K562 (cell line): ENCODE measurements at regions not wholly inside any gene's neighbourhood (a gene's known extent, or its start where the extent isn't known, plus 50 kb on each side); places are given as distances from the start of the nearest gene placed in this dataset.

Source experiments
- ATAC-seq: fragments of 200-7000 bp; cut with Tn5 transposase; 3 replicates; pipeline ENCODE4 v1.9.1; 2020; ENCODE audit warnings: moderate library complexity
- BruUV-seq: library from RNA; stranded (reverse); fragments of 400-500 nt; replicated peaks from 2 replicates; lab custom pipeline; 2021; lab: Mats Ljungman, UMichigan
- CTCF ChIA-PET: fragments of 300-600 bp; formaldehyde crosslinking; extraction: SDS; loops from one replicate; lab custom pipeline; 2021; ENCODE audit warnings: low intra/inter-chr PET ratio; lab: Yijun Ruan, JAX
- POLR2A ChIA-PET: fragments of 300-600, 350-650 bp; sonication (Branson Sonifier 250); formaldehyde crosslinking; extraction: SDS; loops from one replicate; lab custom pipeline; 2021; ENCODE audit warnings: antibody characterized with exemption, inconsistent platforms; lab: Yijun Ruan, JAX
- DNase-seq, 4 experiments: peaks; one replicate each; pipeline versions ENCODE4 v3.0.0 to v3.0.0-alpha.2; 2011 to 2018; ENCODE audit warnings: low spot score in 3 of 4, mixed read lengths in 3 of 4; ENCODE audit errors: extremely low read depth in 1 of 4
- FAIRE-seq: peaks from 2 replicates; lab custom pipeline; 2011; peaks lifted over from hg19 to GRCh38; lab: Jason Lieb, UNC
- H2AFZ ChIP-seq: 2 replicates; pipeline ENCODE4 v1.6.0; 2011; ENCODE audit warnings: low read depth, low read length, control low read depth, inconsistent platforms
- H3K27ac ChIP-seq: fragments of 200-600 bp; 3 replicates; pipeline ENCODE4 v1.8.0; 2011; ENCODE audit warnings: low read depth, mild to moderate bottlenecking, control low read depth, inconsistent platforms, low read length, moderate library complexity, mixed read lengths; ENCODE audit errors: extremely low read depth
- H3K27me3 ChIP-seq, 2 experiments: fragments of 300-600 bp in 1 of 2; 2 replicates in 1 of 2; 3 replicates in 1 of 2; pipeline versions ENCODE4 v1.6.0 to v1.8.0; 2011; ENCODE audit warnings: inconsistent platforms in 2 of 2, low read length in 2 of 2, mild to moderate bottlenecking in 1 of 2, mixed read lengths in 1 of 2, moderate library complexity in 1 of 2; ENCODE audit not compliant: control insufficient read depth in 2 of 2, insufficient read depth in 2 of 2
- H3K36me3 ChIP-seq: fragments of 300-600 bp; 3 replicates; pipeline ENCODE4 v1.8.0; 2011; ENCODE audit warnings: mild to moderate bottlenecking, low read length, inconsistent platforms; ENCODE audit not compliant: control insufficient read depth, insufficient read depth
- H3K4me1 ChIP-seq, 2 experiments: fragments of 200-600 bp in 1 of 2; replicated peaks in 1 of 2; 2 replicates in 1 of 2; 3 replicates in 1 of 2; pipeline versions ENCODE4 v1.5.1 to v1.8.0; 2011; ENCODE audit warnings: inconsistent platforms in 2 of 2, low read length in 2 of 2, mild to moderate bottlenecking in 1 of 2, mixed read lengths in 1 of 2, moderate library complexity in 1 of 2; ENCODE audit not compliant: control insufficient read depth in 2 of 2, insufficient read depth in 2 of 2
- H3K4me2 ChIP-seq: 2 replicates; pipeline ENCODE4 v1.6.1; 2011; ENCODE audit warnings: low read length, control low read depth, inconsistent platforms, mixed read lengths; ENCODE audit not compliant: insufficient read depth
- H3K4me3 ChIP-seq: fragments of 200-600 bp; sonication (generic), shearing (Covaris generic); 2 replicates; pipeline ENCODE4 v1.5.1; 2016; ENCODE audit warnings: control low read depth, inconsistent platforms
- H3K79me2 ChIP-seq: fragments of 200-600 bp; 3 replicates; pipeline ENCODE4 v1.8.0; 2011; ENCODE audit warnings: low read length, inconsistent platforms; ENCODE audit not compliant: control insufficient read depth, insufficient read depth
- H3K9ac ChIP-seq, 2 experiments: 2 replicates each; pipeline versions ENCODE4 v1.6.0 to v1.6.1; 2011; ENCODE audit warnings: low read depth in 2 of 2, low read length in 2 of 2, control low read depth in 1 of 2, inconsistent platforms in 1 of 2, mild to moderate bottlenecking in 1 of 2, mixed read lengths in 1 of 2; ENCODE audit not compliant: insufficient read depth in 1 of 2
- H3K9me1 ChIP-seq: one replicate; pipeline ENCODE4 v1.6.0; 2011; ENCODE audit warnings: inconsistent platforms, mild to moderate bottlenecking, low read length, moderate library complexity; ENCODE audit not compliant: control insufficient read depth, insufficient read depth
- H3K9me3 ChIP-seq: replicated peaks from 2 replicates; pipeline ENCODE4 v1.5.1; 2011; ENCODE audit warnings: low read depth, low read length, inconsistent platforms; ENCODE audit not compliant: control insufficient read depth, insufficient read depth
- H4K20me1 ChIP-seq: replicated peaks from 2 replicates; pipeline ENCODE4 v1.6.1; 2011; ENCODE audit warnings: low read length, inconsistent platforms, mixed read lengths; ENCODE audit not compliant: control insufficient read depth, insufficient read depth
- ADNP ChIP-seq: fragments of 200-800 bp; sonication (Bioruptor generic); IDR thresholded peaks from 2 replicates; pipeline ENCODE4 v1.6.1; 2016; ENCODE audit warnings: missing genetic modification characterization, missing compliant biosample characterization
- BCL6 ChIP-seq: fragments of 250-450 bp; sonication (Bioruptor Pico); IDR thresholded peaks from 2 replicates; pipeline ENCODE4 v1.4.0; 2020
- DLX4 ChIP-seq: fragments of 250-450 bp; sonication (Bioruptor Pico); IDR thresholded peaks from 2 replicates; pipeline ENCODE4 v1.6.1; 2021; ENCODE audit warnings: mild to moderate bottlenecking
- ELF2 ChIP-seq: fragments of 250-450 bp; sonication (Bioruptor Pico); IDR thresholded peaks from 2 replicates; pipeline ENCODE4 v1.5.0; 2021; ENCODE audit warnings: mild to moderate bottlenecking
- FOXM1 ChIP-seq, 2 experiments: fragments of 450-650 bp in 1 of 2; sonication (generic) in 1 of 2; formaldehyde crosslinking in 1 of 2; IDR thresholded peaks; 2 replicates each; pipeline versions ENCODE4 v1.6.1 to v1.9.0; 2017 to 2022; ENCODE audit warnings: low read depth in 2 of 2, mild to moderate bottlenecking in 2 of 2, missing genetic modification reagents in 1 of 2, moderate library complexity in 1 of 2
- GATAD2A ChIP-seq: fragments of 450-650 bp; IDR thresholded peaks from 2 replicates; pipeline ENCODE4 v1.6.1; 2017
- NFIC ChIP-seq: fragments of 450-650 bp; IDR thresholded peaks from 2 replicates; pipeline ENCODE4 v1.6.1; 2017; ENCODE audit warnings: mild to moderate bottlenecking, inconsistent platforms
- SMARCE1 ChIP-seq: fragments of 450-650 bp; IDR thresholded peaks from 2 replicates; pipeline ENCODE4 v1.7.1; 2016; ENCODE audit warnings: mild to moderate bottlenecking
- TAF15 ChIP-seq: fragments of 200-400 bp; formaldehyde crosslinking; IDR thresholded peaks from 2 replicates; pipeline ENCODE4 v1.6.1; 2017; ENCODE audit warnings: mild to moderate bottlenecking, low read depth, low read length, moderate library complexity
- ZBTB40 ChIP-seq, 2 experiments: fragments of 450-650 bp in 1 of 2; sonication (generic) in 1 of 2; formaldehyde crosslinking in 1 of 2; IDR thresholded peaks; 2 replicates each; pipeline versions ENCODE4 v1.7.1 to v1.9.0; 2016 to 2022; ENCODE audit warnings: inconsistent platforms in 1 of 2, mild to moderate bottlenecking in 1 of 2, missing genetic modification reagents in 1 of 2
- ZNF639 ChIP-seq, 2 experiments: fragments of 200-800 bp in 1 of 2; sonication (Bioruptor generic) in 1 of 2; sonication (generic) in 1 of 2; formaldehyde crosslinking in 1 of 2; IDR thresholded peaks in 1 of 2; conservative IDR thresholded peaks in 1 of 2; 2 replicates each; pipeline versions ENCODE4 v1.5.0 to v1.6.1; 2016 to 2020; ENCODE audit warnings: missing compliant biosample characterization in 1 of 2, missing genetic modification characterization in 1 of 2, missing genetic modification reagents in 1 of 2
- WGBS: fragments of 100-300 bp; shearing (Covaris generic); methylation state at CpG from one replicate; pipeline ENCODE4 v1.1.6; 2016; ENCODE audit warnings: low coverage, mixed read lengths; ENCODE audit not compliant: insufficient coverage; ENCODE audit errors: missing lambda C conversion rate; 5-methylcytosine and 5-hydroxymethylcytosine counted together
- in situ Hi-C: fragments of 300-500 bp; cut with MboI; formaldehyde crosslinking; loops from 4 replicates; pipeline ENCODE4 v1.15.0; 2018; ENCODE audit warnings: inconsistent platforms, mixed read lengths
- intact Hi-C: fragments of 100-400 bp; cut with micrococcal nuclease; formaldehyde crosslinking; loops from 2 replicates; pipeline ENCODE4 v1.14.2; 2022

GRCh38 chr6:131476362-131476761, 96.7 kb upstream of the ARG1 start:
- Histone ChIP-seq H3K9me3 (no peaks in the 10 kb centered on the region), H3K9me1 (no peaks in the 10 kb centered on the region), H4K20me1 (no peaks in the 10 kb centered on the region), H3K27me3 (no peaks in the 10 kb centered on the region), H2AFZ (peak overlapping the region; percentile 69), H3K4me2 (no peak overlapping the region), H3K9ac (no peak overlapping the region), H3K79me2 (no peaks in the 10 kb centered on the region), H3K27ac (no peak overlapping the region), H3K36me3 (no peaks in the 10 kb centered on the region), H3K4me1 (peaks cover 0 to 5% of the 10 kb centered on the region in 2 experiments; a peak in 3 of 5 replicates), H3K4me3 (no peak overlapping the region)
- DNase-seq (peak in 1 of 4 experiments; percentile 12), FAIRE-seq (no peak), ATAC-seq (peak; percentile 56)
- in situ Hi-C loops, result no loop called here
- ChIA-PET POLR2A (no interaction called here), CTCF (no interaction called here)
- intact Hi-C loops, result no loop called here
- no TSS peak for BruUV-seq
- WGBS, result 7% methylated on average over 2 of the region's 2 CpGs
- no peak for TF ChIP-seq GATAD2A
- no peak for TF ChIP-seq TAF15
- TF ChIP-seq DLX4, result no peak
- no peak for TF ChIP-seq SMARCE1
- no peak for TF ChIP-seq FOXM1 (IDR thresholded peaks at IDR 0.05; ENCODE audit: low read depth)
- TF ChIP-seq FOXM1 (CRISPR knock-in tag; IDR thresholded peaks at IDR 0.05; ENCODE audit: low read depth), result no peak
- no peak for TF ChIP-seq ELF2 (CRISPR knock-in tag)
- TF ChIP-seq ZNF639 (CRISPR knock-in tag; conservative IDR thresholded peaks at IDR 0.05 in 1 of 2, IDR thresholded peaks at IDR 0.05 in 1 of 2), result no peak
- no peak for TF ChIP-seq ADNP (tag)
- TF ChIP-seq NFIC, result no peak
- no peak for TF ChIP-seq ZBTB40 (IDR thresholded peaks at IDR 0.05)
- TF ChIP-seq ZBTB40 (CRISPR knock-in tag; IDR thresholded peaks at IDR 0.05), result no peak
- no peak for TF ChIP-seq BCL6
